Testis (tissue), 2 donors: ENCODE measurements at regions not wholly inside any gene's neighbourhood (a gene's known extent, or its start where the extent isn't known, plus 50 kb on each side); places are given as distances from the start of the nearest gene placed in this dataset.

ENCODE experiments used
- DNase-seq: peaks from one replicate; pipeline ENCODE4 v3.0.0-alpha.2; 2019
- H3K27ac ChIP-seq, 2 donors: fragments of 200-600 bp; sonication (generic); one replicate each; pipeline ENCODE4 v1.5.1; 2019
- H3K27me3 ChIP-seq: fragments of 200-600 bp; sonication (generic); one replicate; pipeline ENCODE4 v1.5.1; 2019
- H3K36me3 ChIP-seq: fragments of 200-600 bp; sonication (generic); one replicate; pipeline ENCODE4 v1.5.1; 2017; ENCODE audit warnings: low read depth; ENCODE audit errors: missing control alignments
- H3K4me1 ChIP-seq: fragments of 200-600 bp; sonication (generic); one replicate; pipeline ENCODE4 v1.5.1; 2019
- H3K4me3 ChIP-seq, 2 donors: fragments of 200-600 bp; sonication (generic); one replicate each; pipeline ENCODE4 v1.5.1; 2017 to 2019
- H3K9me3 ChIP-seq: fragments of 200-600 bp; sonication (generic); one replicate; pipeline ENCODE4 v1.5.1; 2017
- POLR2A ChIP-seq: fragments of 450-650 bp; IDR thresholded peaks from one replicate; pipeline ENCODE4 v1.6.1; 2017; ENCODE audit warnings: antibody characterized with exemption, mild to moderate bottlenecking, moderate library complexity
- WGBS, 2 donors: methylation state at CpG; one replicate each; pipeline ENCODE4 v1.1.5; 2018; 5-methylcytosine and 5-hydroxymethylcytosine counted together
- intact Hi-C: fragments of 100-400 bp; cut with DNase I; formaldehyde crosslinking; loops from one replicate; pipeline ENCODE4 v1.15.1; 2023; ENCODE audit warnings: low total_unique reads
- TF ChIP-seq, protein P1 (sequence below), 3 experiments: fragments of 450-650 bp in 2 of 3; fragments of 200-600 bp in 1 of 3; sonication (generic) in 1 of 3; IDR thresholded peaks; one replicate each; pipeline ENCODE4 v1.5.1; 2016 to 2019; ENCODE audit warnings: antibody characterized with exemption in 3 of 3, mild to moderate bottlenecking in 2 of 3, moderate library complexity in 1 of 3

DNA sequence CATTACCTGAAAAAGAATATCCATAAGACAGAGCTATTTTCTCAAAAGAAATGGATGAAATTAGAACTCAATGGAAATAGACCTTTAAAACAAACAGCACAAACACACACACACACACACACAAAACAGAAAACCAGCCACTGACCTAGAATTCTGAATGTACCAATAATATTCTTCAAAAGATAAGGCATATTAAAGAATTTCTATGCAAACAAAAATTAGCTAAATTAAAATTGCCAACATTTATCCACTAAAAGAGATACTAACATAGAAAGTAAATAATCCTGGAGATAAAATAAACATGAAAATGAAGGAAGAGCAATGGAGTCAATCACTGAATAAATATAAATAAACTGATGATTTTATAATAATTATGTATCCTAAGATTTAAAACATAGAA lies 431.2 kb downstream of the SH2D4B start:
- Histone ChIP-seq H3K4me3 (no peak overlapping the region), H3K4me1 (no peaks in the 10 kb centered on the region), H3K9me3 (no peaks in the 10 kb centered on the region), H3K36me3 (no peaks in the 10 kb centered on the region), H3K27ac (no peak overlapping the region), H3K27me3 (no peaks in the 10 kb centered on the region)
- no peak for DNase-seq
- intact Hi-C loops, result no loop called here
- no peak for TF ChIP-seq POLR2A
- TF ChIP-seq, protein P1, sequence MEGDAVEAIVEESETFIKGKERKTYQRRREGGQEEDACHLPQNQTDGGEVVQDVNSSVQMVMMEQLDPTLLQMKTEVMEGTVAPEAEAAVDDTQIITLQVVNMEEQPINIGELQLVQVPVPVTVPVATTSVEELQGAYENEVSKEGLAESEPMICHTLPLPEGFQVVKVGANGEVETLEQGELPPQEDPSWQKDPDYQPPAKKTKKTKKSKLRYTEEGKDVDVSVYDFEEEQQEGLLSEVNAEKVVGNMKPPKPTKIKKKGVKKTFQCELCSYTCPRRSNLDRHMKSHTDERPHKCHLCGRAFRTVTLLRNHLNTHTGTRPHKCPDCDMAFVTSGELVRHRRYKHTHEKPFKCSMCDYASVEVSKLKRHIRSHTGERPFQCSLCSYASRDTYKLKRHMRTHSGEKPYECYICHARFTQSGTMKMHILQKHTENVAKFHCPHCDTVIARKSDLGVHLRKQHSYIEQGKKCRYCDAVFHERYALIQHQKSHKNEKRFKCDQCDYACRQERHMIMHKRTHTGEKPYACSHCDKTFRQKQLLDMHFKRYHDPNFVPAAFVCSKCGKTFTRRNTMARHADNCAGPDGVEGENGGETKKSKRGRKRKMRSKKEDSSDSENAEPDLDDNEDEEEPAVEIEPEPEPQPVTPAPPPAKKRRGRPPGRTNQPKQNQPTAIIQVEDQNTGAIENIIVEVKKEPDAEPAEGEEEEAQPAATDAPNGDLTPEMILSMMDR (IDR thresholded peaks at IDR 0.05), result no peak

GRCh38 chr10:80971461-80971860 lies 433.8 kb downstream of the SH2D4B start:
- Histone ChIP-seq H3K4me3 (no peak overlapping the region), H3K4me1 (no peaks in the 10 kb centered on the region), H3K9me3 (no peaks in the 10 kb centered on the region), H3K27me3 (no peaks in the 10 kb centered on the region), H3K27ac (no peak overlapping the region), H3K36me3 (no peaks in the 10 kb centered on the region)
- 75 to 80% methylated on average over 1 of the region's 1 CpG for WGBS, 2 donors
- no peak for DNase-seq
- intact Hi-C loops, result no loop called here
- TF ChIP-seq POLR2A, result no peak
- TF ChIP-seq, protein P1 (IDR thresholded peaks at IDR 0.05), result no peak

DNA sequence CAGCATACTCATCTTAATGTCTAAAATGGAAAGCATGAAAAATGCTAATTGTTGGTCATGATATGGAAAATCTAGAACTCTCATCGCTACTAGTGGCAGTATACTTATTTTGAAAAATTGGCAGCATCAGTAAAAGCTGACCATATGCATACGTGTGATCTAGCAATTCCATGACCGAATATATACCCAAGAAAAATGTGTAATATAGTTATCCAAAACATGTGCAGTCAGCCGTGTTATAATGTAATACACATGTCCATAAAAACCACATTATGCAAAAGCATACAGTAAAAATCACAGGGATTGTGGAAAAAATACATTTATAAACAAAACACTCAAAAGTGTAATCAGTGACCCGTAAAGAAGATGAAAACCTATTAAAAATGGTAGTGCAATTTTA lies 439.0 kb downstream of the SH2D4B start:
- Histone ChIP-seq H3K4me3 (no peak overlapping the region), H3K9me3 (no peaks in the 10 kb centered on the region), H3K27me3 (no peaks in the 10 kb centered on the region), H3K4me1 (no peaks in the 10 kb centered on the region), H3K36me3 (no peaks in the 10 kb centered on the region), H3K27ac (no peak overlapping the region)
- 84 to 93% methylated on average over 5 of the region's 5 CpGs for WGBS, 2 donors
- DNase-seq, result no peak
- intact Hi-C loops, result no loop called here
- TF ChIP-seq, protein P1 (IDR thresholded peaks at IDR 0.05), result no peak
- TF ChIP-seq POLR2A, result no peak

DNA sequence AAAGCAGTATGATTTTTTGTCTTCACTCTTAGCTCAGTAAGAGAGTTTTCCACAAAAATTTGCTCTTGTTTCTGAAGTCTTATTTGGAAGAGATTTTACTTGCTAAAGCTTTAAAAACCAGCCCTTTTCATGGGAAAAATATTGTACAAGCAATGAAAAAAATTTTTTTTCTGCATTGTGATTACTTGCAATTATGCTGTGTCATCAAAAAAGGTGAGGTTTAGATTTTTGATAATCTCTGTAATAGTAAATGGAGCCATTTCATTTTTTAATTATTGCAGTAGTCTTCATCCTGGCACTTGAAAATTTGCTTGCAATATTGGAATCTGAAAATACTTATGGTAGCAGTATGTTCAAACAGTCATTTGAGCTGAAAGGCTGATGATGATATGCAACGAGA lies 447.4 kb downstream of the SH2D4B start:
- no peaks in the 10 kb centered on the region for H3K4me1 ChIP-seq
- WGBS, 2 donors, result 56 to 59% methylated on average over 1 of the region's 1 CpG
- no peak for DNase-seq
- H3K36me3 ChIP-seq, result no peaks in the 10 kb centered on the region
- intact Hi-C loops, result no loop called here
- H3K27ac ChIP-seq, result no peak overlapping the region
- no peak overlapping the region for H3K4me3 ChIP-seq
- no peak for TF ChIP-seq POLR2A
- TF ChIP-seq, protein P1 (IDR thresholded peaks at IDR 0.05), result no peak
- no peaks in the 10 kb centered on the region for H3K27me3 ChIP-seq
- H3K9me3 ChIP-seq, result no peaks in the 10 kb centered on the region

DNA sequence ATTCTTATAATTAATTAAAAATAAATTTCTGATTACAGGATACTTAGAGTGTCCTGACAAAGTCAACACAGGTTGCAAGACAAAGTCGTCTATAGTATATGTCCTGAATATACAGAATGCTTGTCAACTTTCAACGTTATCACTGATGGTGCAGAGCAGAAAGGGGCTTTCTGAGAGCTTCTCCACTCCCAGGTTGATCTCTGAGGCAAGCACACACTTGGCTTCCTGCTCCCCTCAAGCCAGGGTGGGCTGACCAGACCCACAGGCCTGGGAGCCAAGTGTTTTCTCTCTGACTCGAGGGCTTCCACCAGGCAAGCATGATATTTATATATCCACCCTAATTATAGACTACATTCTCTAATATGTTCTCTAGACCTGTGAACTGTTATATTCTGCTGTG lies 448.9 kb downstream of the SH2D4B start:
- Histone ChIP-seq H3K4me3 (no peak overlapping the region), H3K4me1 (no peaks in the 10 kb centered on the region), H3K27me3 (no peaks in the 10 kb centered on the region), H3K9me3 (no peaks in the 10 kb centered on the region), H3K27ac (no peak overlapping the region), H3K36me3 (no peaks in the 10 kb centered on the region)
- TF ChIP-seq POLR2A, result no peak
- TF ChIP-seq, protein P1 (IDR thresholded peaks at IDR 0.05), result no peak
- no peak for DNase-seq
- intact Hi-C loops, result no loop called here
- 53 to 77% methylated on average over 3 of the region's 3 CpGs for WGBS, 2 donors
